ENCODE measurements at regions not wholly inside any gene's neighbourhood (a gene's known extent, or its start where the extent isn't known, plus 50 kb on each side); places are given as distances from the start of the nearest gene placed in this dataset.

DNA sequence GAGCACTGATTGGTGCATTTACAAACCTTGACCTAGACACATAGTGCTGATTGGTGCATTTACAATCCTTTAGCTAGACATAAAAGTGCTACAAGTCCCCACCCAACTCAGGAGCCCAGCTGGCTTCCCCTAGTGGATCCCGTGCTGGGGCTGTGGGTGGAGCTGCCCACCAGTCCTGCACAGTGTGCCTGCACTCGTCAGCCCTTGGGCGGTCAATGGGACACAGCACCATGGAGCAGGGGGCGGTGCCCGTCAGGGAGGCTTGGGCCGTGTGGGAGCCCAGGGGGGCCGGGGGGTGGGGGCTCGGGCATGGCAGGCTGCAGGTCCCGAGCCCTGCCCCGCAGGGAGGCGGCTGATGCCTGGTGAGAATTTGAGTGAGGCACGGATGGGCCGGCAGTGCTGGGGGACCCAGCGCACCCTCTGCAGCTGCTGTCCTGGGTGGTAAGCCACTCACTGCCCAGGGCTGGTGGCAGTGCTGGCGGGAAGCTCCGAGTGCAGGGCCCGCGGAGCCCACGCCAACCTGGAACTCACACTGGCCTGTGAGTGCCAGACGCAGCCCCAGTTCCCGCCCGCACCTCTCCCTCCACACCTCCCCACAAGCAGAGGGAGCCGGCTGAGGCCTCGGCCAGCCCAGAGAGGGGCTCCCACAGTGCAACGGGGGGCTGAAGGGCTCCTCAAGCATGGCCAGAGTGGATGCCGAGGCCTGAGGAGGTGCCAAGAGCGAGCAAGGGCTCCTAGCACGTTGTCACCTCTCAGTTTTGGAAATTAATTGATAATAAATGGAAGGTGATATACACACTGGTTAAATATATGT, 207.7 kb downstream of the RAP2B start:
- TF ChIP-seq, protein P1, sequence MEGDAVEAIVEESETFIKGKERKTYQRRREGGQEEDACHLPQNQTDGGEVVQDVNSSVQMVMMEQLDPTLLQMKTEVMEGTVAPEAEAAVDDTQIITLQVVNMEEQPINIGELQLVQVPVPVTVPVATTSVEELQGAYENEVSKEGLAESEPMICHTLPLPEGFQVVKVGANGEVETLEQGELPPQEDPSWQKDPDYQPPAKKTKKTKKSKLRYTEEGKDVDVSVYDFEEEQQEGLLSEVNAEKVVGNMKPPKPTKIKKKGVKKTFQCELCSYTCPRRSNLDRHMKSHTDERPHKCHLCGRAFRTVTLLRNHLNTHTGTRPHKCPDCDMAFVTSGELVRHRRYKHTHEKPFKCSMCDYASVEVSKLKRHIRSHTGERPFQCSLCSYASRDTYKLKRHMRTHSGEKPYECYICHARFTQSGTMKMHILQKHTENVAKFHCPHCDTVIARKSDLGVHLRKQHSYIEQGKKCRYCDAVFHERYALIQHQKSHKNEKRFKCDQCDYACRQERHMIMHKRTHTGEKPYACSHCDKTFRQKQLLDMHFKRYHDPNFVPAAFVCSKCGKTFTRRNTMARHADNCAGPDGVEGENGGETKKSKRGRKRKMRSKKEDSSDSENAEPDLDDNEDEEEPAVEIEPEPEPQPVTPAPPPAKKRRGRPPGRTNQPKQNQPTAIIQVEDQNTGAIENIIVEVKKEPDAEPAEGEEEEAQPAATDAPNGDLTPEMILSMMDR (IDR thresholded peaks at IDR 0.05), result no peak
- TF ChIP-seq EZH2 (IDR thresholded peaks at IDR 0.05; ENCODE audit: borderline replicate concordance, insufficient read depth, low read depth, low read length, poor library complexity, severe bottlenecking), result no peak
